ENCODE measurements at regions not wholly inside any gene's neighbourhood (a gene's known extent, or its start where the extent isn't known, plus 50 kb on each side); places are given as distances from the start of the nearest gene placed in this dataset.

DNA sequence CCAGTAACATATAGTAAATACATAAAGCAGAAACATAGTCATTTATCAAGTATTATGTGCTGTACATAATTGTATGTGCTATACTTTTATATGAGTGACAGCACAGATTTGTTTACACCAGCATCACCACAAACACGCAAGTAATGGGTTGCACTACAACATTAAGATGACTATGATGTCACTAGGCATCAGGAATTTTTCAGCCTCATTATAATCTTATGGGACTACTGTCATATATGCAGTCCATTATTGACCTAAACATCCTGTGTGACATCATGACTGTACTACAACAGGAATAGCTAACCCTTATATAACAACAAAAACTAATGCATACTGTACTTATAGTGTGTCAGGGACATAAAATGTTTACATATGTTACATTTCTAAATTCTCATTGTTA lies 50.2 kb upstream of the IZUMO1R start:
- TF ChIP-seq, protein P1, sequence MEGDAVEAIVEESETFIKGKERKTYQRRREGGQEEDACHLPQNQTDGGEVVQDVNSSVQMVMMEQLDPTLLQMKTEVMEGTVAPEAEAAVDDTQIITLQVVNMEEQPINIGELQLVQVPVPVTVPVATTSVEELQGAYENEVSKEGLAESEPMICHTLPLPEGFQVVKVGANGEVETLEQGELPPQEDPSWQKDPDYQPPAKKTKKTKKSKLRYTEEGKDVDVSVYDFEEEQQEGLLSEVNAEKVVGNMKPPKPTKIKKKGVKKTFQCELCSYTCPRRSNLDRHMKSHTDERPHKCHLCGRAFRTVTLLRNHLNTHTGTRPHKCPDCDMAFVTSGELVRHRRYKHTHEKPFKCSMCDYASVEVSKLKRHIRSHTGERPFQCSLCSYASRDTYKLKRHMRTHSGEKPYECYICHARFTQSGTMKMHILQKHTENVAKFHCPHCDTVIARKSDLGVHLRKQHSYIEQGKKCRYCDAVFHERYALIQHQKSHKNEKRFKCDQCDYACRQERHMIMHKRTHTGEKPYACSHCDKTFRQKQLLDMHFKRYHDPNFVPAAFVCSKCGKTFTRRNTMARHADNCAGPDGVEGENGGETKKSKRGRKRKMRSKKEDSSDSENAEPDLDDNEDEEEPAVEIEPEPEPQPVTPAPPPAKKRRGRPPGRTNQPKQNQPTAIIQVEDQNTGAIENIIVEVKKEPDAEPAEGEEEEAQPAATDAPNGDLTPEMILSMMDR (conservative IDR thresholded peaks at IDR 0.05; ENCODE audit: low read depth), result no peak
- H3K27ac ChIP-seq, result no peak overlapping the region
- ChIA-PET CTCF (no interaction called here), POLR2A (ENCODE audit: low non-redundant PET) (no interaction called here)
- no peak for DNase-seq (ENCODE audit: low spot score)
